GM12874 (cell line): ENCODE measurements at regions not wholly inside any gene's neighbourhood (a gene's known extent, or its start where the extent isn't known, plus 50 kb on each side); places are given as distances from the start of the nearest gene placed in this dataset.

Source experiments
- TF ChIP-seq, protein P1 (sequence below): IDR thresholded peaks from 2 replicates; pipeline ENCODE4 v1.5.1; 2011; ENCODE audit warnings: low read depth, mild to moderate bottlenecking, control low read depth, low read length, moderate library complexity; ENCODE audit not compliant: insufficient read depth

DNA sequence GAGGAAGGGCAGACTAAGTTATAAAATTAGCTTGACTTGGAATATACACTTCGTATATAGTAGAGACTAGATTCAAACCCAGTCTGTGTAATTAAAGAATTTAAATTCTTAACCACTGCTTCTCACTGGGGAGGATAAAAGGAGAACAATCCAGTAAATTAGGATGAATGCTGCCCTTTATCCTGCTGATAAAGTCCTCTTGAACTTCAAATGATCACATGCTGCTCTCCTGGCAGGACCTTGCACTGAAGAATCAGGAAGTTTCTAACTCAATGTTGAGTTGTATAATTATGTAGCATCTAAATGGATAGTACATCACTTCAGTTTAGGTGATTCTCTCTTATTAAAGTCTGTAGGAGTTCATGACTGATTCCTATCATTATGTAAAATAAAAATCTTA is 1179.7 kb downstream of the DSC3 start:
- TF ChIP-seq, protein P1, sequence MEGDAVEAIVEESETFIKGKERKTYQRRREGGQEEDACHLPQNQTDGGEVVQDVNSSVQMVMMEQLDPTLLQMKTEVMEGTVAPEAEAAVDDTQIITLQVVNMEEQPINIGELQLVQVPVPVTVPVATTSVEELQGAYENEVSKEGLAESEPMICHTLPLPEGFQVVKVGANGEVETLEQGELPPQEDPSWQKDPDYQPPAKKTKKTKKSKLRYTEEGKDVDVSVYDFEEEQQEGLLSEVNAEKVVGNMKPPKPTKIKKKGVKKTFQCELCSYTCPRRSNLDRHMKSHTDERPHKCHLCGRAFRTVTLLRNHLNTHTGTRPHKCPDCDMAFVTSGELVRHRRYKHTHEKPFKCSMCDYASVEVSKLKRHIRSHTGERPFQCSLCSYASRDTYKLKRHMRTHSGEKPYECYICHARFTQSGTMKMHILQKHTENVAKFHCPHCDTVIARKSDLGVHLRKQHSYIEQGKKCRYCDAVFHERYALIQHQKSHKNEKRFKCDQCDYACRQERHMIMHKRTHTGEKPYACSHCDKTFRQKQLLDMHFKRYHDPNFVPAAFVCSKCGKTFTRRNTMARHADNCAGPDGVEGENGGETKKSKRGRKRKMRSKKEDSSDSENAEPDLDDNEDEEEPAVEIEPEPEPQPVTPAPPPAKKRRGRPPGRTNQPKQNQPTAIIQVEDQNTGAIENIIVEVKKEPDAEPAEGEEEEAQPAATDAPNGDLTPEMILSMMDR, result no peak

DNA sequence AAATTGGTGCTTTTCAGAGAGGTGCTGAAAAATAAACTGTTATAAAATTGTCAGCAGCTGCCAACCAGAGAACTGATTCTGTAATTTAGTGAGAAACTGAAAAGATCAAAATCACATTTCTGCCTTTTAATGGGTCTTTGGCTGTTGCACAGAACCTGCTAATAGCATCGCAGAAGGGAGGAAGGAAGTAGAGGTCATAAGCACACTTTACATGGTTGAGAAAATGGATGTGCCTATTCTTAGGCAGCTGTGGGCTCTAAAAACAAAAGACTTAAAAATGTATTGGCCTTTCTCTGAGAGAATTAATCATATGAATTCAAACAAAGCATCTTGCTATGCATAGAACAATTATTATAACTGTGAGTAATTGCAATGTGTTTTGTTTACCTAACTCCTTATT is 1186.9 kb downstream of the DSC3 start:
- TF ChIP-seq, protein P1, result no peak

DNA sequence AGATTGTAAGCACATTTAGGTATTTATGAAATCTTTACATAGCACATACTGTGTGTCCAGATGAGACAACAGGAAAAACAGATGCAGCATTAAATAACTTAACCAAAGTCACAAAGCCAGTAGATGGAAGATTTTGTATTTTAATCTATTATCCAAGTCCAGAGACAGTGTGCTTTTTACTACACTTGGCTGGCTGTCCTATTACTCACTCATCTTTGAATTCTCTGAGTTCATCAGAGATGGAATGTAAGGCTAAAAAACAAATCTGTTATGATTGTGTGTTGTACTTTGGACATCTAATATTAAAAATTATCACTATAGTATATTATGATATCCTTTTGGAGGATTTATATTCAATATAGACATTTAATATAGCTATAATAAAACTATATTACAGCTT is 1189.4 kb downstream of the DSC3 start:
- TF ChIP-seq, protein P1, result no peak

DNA sequence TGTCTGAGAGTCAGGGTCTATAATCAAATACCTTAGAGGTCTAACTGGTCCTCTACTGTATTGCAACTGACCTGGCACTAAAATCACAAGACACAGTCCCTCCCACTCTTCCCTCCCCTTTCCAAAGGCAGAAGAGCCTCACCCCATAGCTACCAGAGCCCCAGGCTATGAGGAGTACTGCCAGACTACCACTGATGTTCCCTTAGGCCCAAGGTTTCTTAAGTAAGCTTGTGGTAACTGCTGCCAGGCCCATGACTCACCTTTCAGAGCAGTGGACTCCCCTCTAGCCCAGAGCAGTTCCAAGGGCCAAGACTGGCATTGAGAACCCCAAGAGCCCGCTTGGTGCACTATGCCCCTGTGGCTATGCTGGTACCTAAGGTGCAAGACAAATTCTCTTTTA is 1193.4 kb downstream of the DSC3 start:
- TF ChIP-seq, protein P1, result no peak

DNA sequence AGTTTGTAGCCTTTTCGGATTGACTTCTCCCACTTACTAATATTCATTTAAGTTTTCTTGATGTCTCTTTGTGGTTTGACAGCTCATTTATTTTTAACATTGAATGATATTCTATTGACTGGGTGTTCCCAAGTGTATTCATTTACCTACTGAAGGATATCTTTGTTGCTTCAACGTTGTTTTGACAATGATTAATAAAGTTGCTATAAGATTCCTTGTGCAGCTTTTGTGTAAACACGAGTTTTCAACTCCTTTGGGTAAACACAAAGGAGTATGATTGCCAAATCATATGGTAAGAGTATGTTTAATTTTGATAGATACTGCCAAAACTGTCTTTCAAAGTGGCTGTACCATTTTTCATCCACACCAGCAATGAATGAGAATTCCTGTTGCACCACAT is 1200.9 kb downstream of the DSC3 start:
- TF ChIP-seq, protein P1, result no peak

DNA sequence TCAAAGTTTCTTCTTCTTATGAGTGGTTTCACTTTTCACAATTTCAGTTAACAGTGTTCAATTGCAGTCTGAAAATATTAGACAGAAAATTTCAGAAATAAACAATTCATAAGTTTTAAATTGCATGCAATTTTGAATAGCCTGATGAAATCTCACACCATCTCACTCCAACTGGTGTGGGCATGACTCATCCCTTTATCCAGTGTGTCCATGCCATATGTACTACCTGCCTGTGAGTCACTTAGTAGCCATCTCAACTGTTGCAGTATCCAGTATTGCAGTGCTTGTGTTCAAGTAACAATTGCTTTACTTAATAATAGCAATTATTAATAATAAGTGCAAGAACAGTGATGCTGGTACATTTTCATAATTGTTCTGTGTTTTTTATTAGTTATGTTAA is 1202.5 kb downstream of the DSC3 start:
- TF ChIP-seq, protein P1, result no peak

DNA sequence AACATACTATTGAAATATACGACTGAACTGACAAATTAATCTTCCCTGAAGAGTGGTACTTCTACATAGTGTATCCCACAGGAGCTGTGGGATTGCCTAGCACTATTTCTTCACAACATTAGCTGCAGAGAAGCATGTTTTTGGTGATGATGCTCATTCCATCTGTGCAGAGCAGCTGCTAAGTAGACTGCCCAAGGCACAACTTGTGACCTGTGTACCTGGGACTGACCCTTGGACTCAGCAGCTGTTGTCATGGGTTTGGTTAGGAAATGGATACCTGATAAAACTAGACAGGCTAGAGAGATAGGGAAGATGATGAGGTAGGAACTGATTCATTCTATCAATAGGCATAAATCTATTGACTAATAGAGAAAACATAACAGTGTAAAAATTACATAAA is 1204.0 kb downstream of the DSC3 start:
- TF ChIP-seq, protein P1, result no peak

DNA sequence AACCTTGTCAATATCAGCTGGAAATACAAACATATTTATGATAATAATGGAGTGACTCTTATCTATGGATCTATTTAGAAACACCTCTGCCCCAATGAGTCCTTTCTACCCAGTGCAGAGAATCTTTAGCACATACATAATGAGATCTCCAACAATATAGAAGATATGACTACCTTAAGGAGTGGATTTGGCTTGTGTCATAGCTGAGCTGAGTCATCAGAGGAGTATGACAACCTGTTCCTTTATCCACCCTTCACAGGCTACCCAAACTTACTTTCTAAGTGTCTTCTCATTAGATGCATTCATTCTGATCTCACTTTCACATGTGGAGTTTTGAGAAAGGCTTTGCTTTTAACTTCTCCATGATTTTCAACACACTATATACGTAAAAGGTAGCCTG is 1218.9 kb downstream of the DSC3 start:
- TF ChIP-seq, protein P1, result no peak
